NT2/D1 (cell line): ENCODE measurements at regions not wholly inside any gene's neighbourhood (a gene's known extent, or its start where the extent isn't known, plus 50 kb on each side); places are given as distances from the start of the nearest gene placed in this dataset.

Source experiments
- YY1 ChIP-seq: IDR thresholded peaks from 2 replicates; pipeline ENCODE4 v1.6.1; 2011; ENCODE audit not compliant: insufficient read length, insufficient read depth
- ZNF274 ChIP-seq: IDR thresholded peaks from 2 replicates; pipeline ENCODE4 v1.6.1; 2011; ENCODE audit warnings: mild to moderate bottlenecking, low read depth, low read length

GRCh38 chr9:104412238-104412637 is 91.8 kb upstream of the OR13F1 start:
- TF ChIP-seq YY1 (no peak), ZNF274 (no peak)
